ENCODE measurements at regions not wholly inside any gene's neighbourhood (a gene's known extent, or its start where the extent isn't known, plus 50 kb on each side); places are given as distances from the start of the nearest gene placed in this dataset.

DNA sequence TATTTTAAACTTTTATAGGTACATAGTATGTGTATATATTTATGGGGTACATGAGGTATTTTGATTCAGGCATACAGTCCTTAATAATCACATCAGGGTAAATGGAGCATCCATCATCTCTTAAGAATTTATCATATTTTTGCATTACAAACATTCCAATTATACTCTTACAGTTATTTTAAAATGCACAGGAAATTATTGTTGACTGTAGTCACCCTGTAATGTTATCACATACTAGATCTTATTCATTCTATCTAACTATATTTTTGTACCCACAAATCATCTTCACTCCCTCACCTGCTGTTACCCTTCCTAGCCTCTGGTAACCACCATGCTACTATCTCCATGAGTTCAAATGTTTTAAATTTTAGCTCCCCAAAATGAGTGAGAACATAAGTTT, 56.3 kb upstream of the FAM3C start:
- intact Hi-C loops (cut with micrococcal nuclease): no loop called here

GRCh38 chr7:121451367-121452094, 55.4 kb upstream of the FAM3C start:
- H3K9me3 Mint-ChIP-seq: no peaks in the 10 kb centered on the region
- TF ChIP-seq, protein P1, sequence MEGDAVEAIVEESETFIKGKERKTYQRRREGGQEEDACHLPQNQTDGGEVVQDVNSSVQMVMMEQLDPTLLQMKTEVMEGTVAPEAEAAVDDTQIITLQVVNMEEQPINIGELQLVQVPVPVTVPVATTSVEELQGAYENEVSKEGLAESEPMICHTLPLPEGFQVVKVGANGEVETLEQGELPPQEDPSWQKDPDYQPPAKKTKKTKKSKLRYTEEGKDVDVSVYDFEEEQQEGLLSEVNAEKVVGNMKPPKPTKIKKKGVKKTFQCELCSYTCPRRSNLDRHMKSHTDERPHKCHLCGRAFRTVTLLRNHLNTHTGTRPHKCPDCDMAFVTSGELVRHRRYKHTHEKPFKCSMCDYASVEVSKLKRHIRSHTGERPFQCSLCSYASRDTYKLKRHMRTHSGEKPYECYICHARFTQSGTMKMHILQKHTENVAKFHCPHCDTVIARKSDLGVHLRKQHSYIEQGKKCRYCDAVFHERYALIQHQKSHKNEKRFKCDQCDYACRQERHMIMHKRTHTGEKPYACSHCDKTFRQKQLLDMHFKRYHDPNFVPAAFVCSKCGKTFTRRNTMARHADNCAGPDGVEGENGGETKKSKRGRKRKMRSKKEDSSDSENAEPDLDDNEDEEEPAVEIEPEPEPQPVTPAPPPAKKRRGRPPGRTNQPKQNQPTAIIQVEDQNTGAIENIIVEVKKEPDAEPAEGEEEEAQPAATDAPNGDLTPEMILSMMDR (IDR thresholded peaks at IDR 0.05): no peak
- ChIA-PET POLR2A (no interaction called here), CTCF (no interaction called here)
- no peaks in the 10 kb centered on the region for H3K27me3 Mint-ChIP-seq
- H3K4me3 Mint-ChIP-seq: no peak overlapping the region
- no peak overlapping the region for H3K27ac Mint-ChIP-seq
- DNase-seq: no peak
- intact Hi-C loops (cut with micrococcal nuclease): no loop called here
- no peak for ATAC-seq
- H3K4me1 Mint-ChIP-seq (ENCODE audit: low read depth): no peaks in the 10 kb centered on the region
- no peaks in the 10 kb centered on the region for H3K36me3 Mint-ChIP-seq (ENCODE audit: low read depth)

More for the DNA sequence above, 56.3 kb upstream of the FAM3C start:
- Mint-ChIP-seq H3K4me3 (no peak overlapping the region), H3K9me3 (no peaks in the 10 kb centered on the region), H3K27ac (no peak overlapping the region), H3K27me3 (no peaks in the 10 kb centered on the region), H3K36me3 (ENCODE audit: low read depth) (no peaks in the 10 kb centered on the region), H3K4me1 (ENCODE audit: low read depth) (no peaks in the 10 kb centered on the region)
- DNase-seq (no peak), ATAC-seq (no peak)
- TF ChIP-seq, protein P1 (IDR thresholded peaks at IDR 0.05): no peak
- ChIA-PET POLR2A (no interaction called here), CTCF (no interaction called here)

DNA sequence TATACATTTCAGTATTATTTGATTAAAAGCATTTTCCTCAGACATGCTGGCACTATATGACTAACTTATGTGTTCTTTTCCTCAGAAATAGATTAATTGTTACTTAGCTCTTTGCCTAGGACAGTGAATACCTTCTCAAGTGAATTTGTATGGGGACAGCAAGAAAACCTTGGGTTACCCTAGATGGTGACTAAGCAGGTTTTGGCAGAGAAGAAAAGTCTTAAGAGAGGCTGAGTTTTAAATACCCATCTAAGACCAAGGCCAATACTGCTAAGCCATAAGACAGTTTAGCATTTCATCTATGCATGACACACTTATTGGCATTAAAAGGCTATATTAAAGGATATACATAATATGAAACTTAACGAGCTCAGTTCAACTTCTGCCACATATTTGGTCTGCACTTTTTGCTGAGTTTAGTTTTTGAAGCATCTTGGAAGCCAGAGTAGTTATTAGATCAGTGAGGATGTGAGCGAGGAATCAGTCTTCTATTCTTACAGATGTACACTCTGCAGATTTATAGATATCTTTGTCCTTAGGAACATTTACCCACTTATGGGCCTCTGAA, 54.6 kb upstream of the FAM3C start:
- POLR2A ChIA-PET: no interaction called here
- H3K36me3 Mint-ChIP-seq (ENCODE audit: low read depth): no peaks in the 10 kb centered on the region
- H3K27me3 Mint-ChIP-seq: no peaks in the 10 kb centered on the region
- intact Hi-C loops (cut with micrococcal nuclease): no loop called here
- H3K27ac Mint-ChIP-seq: no peak overlapping the region
- no peaks in the 10 kb centered on the region for H3K9me3 Mint-ChIP-seq
- H3K4me3 Mint-ChIP-seq: no peak overlapping the region
- DNase-seq: no peak
- TF ChIP-seq, protein P1 (IDR thresholded peaks at IDR 0.05): no peak
- CTCF ChIA-PET: interaction anchor here (1.1 to 1.9 kb wide), 3 partner anchors 15 to 84 kb away, joined by 3 to 4 read pairs (median 4); no protein-coding TSS in a partner anchor
- H3K4me1 Mint-ChIP-seq (ENCODE audit: low read depth): no peaks in the 10 kb centered on the region
- no peak for ATAC-seq

GRCh38 chr7:121449735-121450240, 53.7 kb upstream of the FAM3C start:
- intact Hi-C loops (cut with micrococcal nuclease): no loop called here
- no peaks in the 10 kb centered on the region for H3K27me3 Mint-ChIP-seq
- no peak overlapping the region for H3K27ac Mint-ChIP-seq
- TF ChIP-seq, protein P1 (IDR thresholded peaks at IDR 0.05): no peak
- H3K4me1 Mint-ChIP-seq (ENCODE audit: low read depth): no peaks in the 10 kb centered on the region
- no peaks in the 10 kb centered on the region for H3K9me3 Mint-ChIP-seq
- H3K36me3 Mint-ChIP-seq (ENCODE audit: low read depth): no peaks in the 10 kb centered on the region
- ChIA-PET POLR2A (no interaction called here), CTCF (interaction anchor here (1.1 to 1.9 kb wide), 4 partner anchors 16 to 83 kb away, joined by 3 to 4 read pairs (median 4); no protein-coding TSS in a partner anchor)
- DNase-seq (no peak), ATAC-seq (no peak)
- H3K4me3 Mint-ChIP-seq: no peak overlapping the region

DNA sequence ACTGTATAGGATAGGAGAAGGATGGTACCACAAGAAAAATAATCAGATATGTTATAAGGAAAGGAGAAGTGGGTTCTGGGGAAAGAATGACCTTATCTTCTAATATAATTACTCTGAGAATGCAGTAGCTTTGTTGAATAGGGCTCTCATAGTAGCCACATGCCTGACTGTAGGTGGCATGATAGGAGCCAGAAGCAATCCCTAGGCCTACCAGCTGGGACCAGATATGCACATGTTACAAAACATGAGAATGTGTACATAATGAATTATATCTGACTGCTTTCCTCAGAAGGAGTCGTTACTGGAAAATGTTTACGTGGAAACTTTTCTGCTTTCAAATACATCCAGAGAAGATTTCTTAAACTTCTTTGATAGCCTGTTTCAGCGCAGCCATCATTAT, 53.2 kb upstream of the FAM3C start:
- Mint-ChIP-seq H3K27ac (no peak overlapping the region), H3K9me3 (no peaks in the 10 kb centered on the region), H3K4me3 (no peak overlapping the region), H3K4me1 (ENCODE audit: low read depth) (no peaks in the 10 kb centered on the region), H3K27me3 (no peaks in the 10 kb centered on the region), H3K36me3 (ENCODE audit: low read depth) (no peaks in the 10 kb centered on the region)
- DNase-seq (no peak), ATAC-seq (no peak)
- ChIA-PET POLR2A (no interaction called here), CTCF (interaction anchor here (1.5 to 1.9 kb wide), 2 partner anchors 16 to 51 kb away, joined by 3 to 4 read pairs; no protein-coding TSS in a partner anchor)
- TF ChIP-seq, protein P1 (IDR thresholded peaks at IDR 0.05): no peak
- intact Hi-C loops (cut with micrococcal nuclease): no loop called here
